ENCODE measurements at regions not wholly inside any gene's neighbourhood (a gene's known extent, or its start where the extent isn't known, plus 50 kb on each side); places are given as distances from the start of the nearest gene placed in this dataset.

DNA sequence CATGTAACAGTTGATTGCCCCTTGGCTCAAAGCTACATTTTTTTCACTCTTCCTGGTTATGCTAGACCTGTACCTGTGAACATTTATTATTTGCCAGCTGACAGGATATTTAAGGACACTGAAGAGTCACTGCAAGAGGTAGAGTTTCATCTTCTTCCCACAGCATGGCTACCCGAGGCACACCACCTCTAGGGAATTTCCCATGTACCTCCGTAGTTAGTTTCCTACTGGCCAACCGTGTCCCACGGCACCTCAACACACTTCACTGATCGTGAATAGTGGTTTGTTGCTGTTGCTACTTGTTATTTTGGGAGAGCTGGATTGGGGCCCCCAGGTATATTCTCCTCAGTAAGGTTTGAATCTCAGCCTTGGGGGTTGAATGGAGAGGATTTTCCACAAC, 648.6 kb downstream of the SEMA5A start:
- 91% methylated on average over 5 of the region's 5 CpGs for WGBS
- Histone ChIP-seq H3K4me3 (no peak overlapping the region), H3K27ac (no peak overlapping the region), H3K4me1 (replicated peaks) (no peaks in the 10 kb centered on the region), H3K27me3 (replicated peaks; ENCODE audit: insufficient read depth) (no peaks in the 10 kb centered on the region), H3K36me3 (no peaks in the 10 kb centered on the region), H3K9me3 (no peaks in the 10 kb centered on the region)
- intact Hi-C loops (cut with DNase I): no loop called here
- DNase-seq (ENCODE audit: low spot score): no peak
- TF ChIP-seq POLR2A (IDR thresholded peaks at IDR 0.05): no peak
- TF ChIP-seq POLR2AphosphoS5 (IDR thresholded peaks at IDR 0.05): no peak
- no peak for TF ChIP-seq CTCF (IDR thresholded peaks at IDR 0.05)

- no peak for TF ChIP-seq CTCF (IDR thresholded peaks at IDR 0.05)
- no peak for TF ChIP-seq POLR2A (IDR thresholded peaks at IDR 0.05)
- no peak for TF ChIP-seq POLR2AphosphoS5 (IDR thresholded peaks at IDR 0.05)
- Histone ChIP-seq H3K4me3 (no peak overlapping the region), H3K9me3 (no peaks in the 10 kb centered on the region), H3K27me3 (replicated peaks; ENCODE audit: insufficient read depth) (no peaks in the 10 kb centered on the region), H3K36me3 (no peaks in the 10 kb centered on the region), H3K27ac (no peak overlapping the region), H3K4me1 (replicated peaks) (no peaks in the 10 kb centered on the region)
- WGBS: 17% methylated on average over 2 of the region's 2 CpGs
- no peak for DNase-seq (ENCODE audit: low spot score)
- intact Hi-C loops (cut with DNase I): no loop called here
These were observed 640.9 kb downstream of the SEMA5A start for GRCh38 chr5:8905021-8905420.

- no peak overlapping the region for H3K27ac ChIP-seq
- H3K27me3 ChIP-seq (replicated peaks; ENCODE audit: insufficient read depth): no peaks in the 10 kb centered on the region
- intact Hi-C loops (cut with DNase I): no loop called here
- 94% methylated on average over 12 of the region's 12 CpGs for WGBS
- no peak for TF ChIP-seq POLR2A (IDR thresholded peaks at IDR 0.05)
- no peak for TF ChIP-seq CTCF (IDR thresholded peaks at IDR 0.05)
- TF ChIP-seq POLR2AphosphoS5 (IDR thresholded peaks at IDR 0.05): no peak
- H3K4me1 ChIP-seq (replicated peaks): no peaks in the 10 kb centered on the region
- DNase-seq (ENCODE audit: low spot score): no peak
- no peaks in the 10 kb centered on the region for H3K36me3 ChIP-seq
- no peak overlapping the region for H3K4me3 ChIP-seq
- no peaks in the 10 kb centered on the region for H3K9me3 ChIP-seq
These were observed 639.4 kb downstream of the SEMA5A start for GRCh38 chr5:8906303-8906967.

- Histone ChIP-seq H3K27ac (no peak overlapping the region), H3K4me3 (no peak overlapping the region), H3K4me1 (replicated peaks) (no peaks in the 10 kb centered on the region), H3K36me3 (no peaks in the 10 kb centered on the region), H3K27me3 (replicated peaks; ENCODE audit: insufficient read depth) (no peaks in the 10 kb centered on the region), H3K9me3 (no peaks in the 10 kb centered on the region)
- no peak for DNase-seq (ENCODE audit: low spot score)
- no peak for TF ChIP-seq POLR2A (IDR thresholded peaks at IDR 0.05)
- no peak for TF ChIP-seq CTCF (IDR thresholded peaks at IDR 0.05)
- no peak for TF ChIP-seq POLR2AphosphoS5 (IDR thresholded peaks at IDR 0.05)
- 91% methylated on average over 8 of the region's 8 CpGs for WGBS
- intact Hi-C loops (cut with DNase I): no loop called here
These were observed 638.6 kb downstream of the SEMA5A start for GRCh38 chr5:8907168-8907868.
